ENCODE measurements at regions not wholly inside any gene's neighbourhood (a gene's known extent, or its start where the extent isn't known, plus 50 kb on each side); places are given as distances from the start of the nearest gene placed in this dataset.

DNA sequence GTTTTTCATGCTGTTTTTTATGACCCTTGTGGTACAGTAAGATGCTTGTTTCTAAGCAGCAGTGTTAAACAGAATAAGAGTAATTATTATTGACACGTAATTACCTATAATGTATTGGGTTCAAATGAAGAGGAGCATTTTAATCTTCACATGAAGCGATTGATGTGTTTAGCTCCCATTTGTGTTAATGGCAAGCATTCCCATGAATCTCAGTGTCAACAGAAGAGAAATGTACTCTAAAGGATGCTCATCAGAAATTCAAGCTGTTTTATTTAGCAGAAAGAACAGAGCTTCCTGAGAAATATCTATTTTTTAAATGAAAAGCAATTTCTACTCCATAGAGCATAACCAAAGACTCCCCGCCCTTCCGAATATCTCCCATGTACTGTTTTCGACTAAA, 341.3 kb upstream of the LINC00305 start:
- ChIA-PET CTCF (ENCODE audit: partially characterized antibody) (no interaction called here), POLR2A (ENCODE audit: partially characterized antibody) (no interaction called here)
- intact Hi-C loops (cut with micrococcal nuclease), result no loop called here
- Histone ChIP-seq H3K9me3 (ENCODE audit: control insufficient read depth in 1 of 2, low read length in 2 of 2) (no peaks in the 10 kb centered on the region), H3K4me3 (ENCODE audit: low read length in 2 of 2) (no peak overlapping the region), H3K36me3 (ENCODE audit: insufficient read depth, low read length) (no peaks in the 10 kb centered on the region), H3K27me3 (ENCODE audit: insufficient read depth, low read length) (no peaks in the 10 kb centered on the region), H3K27ac (ENCODE audit: low read depth, low read length) (no peak overlapping the region), H3K4me1 (ENCODE audit: insufficient read depth, low read length) (no peaks in the 10 kb centered on the region)
- Mint-ChIP-seq H3K4me1 (no peaks in the 10 kb centered on the region), H3K27me3 (no peaks in the 10 kb centered on the region), H3K27ac (no peak overlapping the region), H3K36me3 (no peaks in the 10 kb centered on the region), H3K4me3 (no peak overlapping the region), H3K9me3 (peaks cover 0 to 6% (median 2%) of the 10 kb centered on the region in 8 donors)
- no peak for DNase-seq

DNA sequence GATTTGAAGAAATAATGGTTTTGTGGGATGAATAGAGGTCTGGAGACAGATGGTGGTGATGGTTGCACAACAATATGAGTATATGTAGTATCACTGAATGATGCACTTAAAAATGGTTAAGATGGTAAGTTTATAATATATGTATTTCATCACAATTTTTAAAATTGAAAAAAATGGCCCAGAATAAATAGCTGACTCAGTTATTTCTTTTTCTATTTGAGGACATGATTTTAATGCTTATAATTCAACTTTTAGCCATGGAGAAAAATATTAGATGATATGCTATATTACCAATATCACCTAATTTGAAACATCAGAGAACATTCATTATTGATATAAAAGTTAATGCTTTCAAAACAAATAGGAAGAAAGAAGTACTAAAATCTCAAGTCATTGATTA, 339.8 kb upstream of the LINC00305 start:
- intact Hi-C loops (cut with micrococcal nuclease), result no loop called here
- Histone ChIP-seq H3K27ac (ENCODE audit: low read depth, low read length) (no peak overlapping the region), H3K4me1 (ENCODE audit: insufficient read depth, low read length) (no peaks in the 10 kb centered on the region), H3K36me3 (ENCODE audit: insufficient read depth, low read length) (no peaks in the 10 kb centered on the region), H3K27me3 (ENCODE audit: insufficient read depth, low read length) (no peaks in the 10 kb centered on the region), H3K9me3 (ENCODE audit: control insufficient read depth in 1 of 2, low read length in 2 of 2) (no peaks in the 10 kb centered on the region), H3K4me3 (ENCODE audit: low read length in 2 of 2) (no peak overlapping the region)
- Mint-ChIP-seq H3K9me3 (peaks cover 0 to 5% (median 3%) of the 10 kb centered on the region in 8 donors), H3K27ac (no peak overlapping the region), H3K27me3 (no peaks in the 10 kb centered on the region), H3K4me3 (no peak overlapping the region), H3K4me1 (no peaks in the 10 kb centered on the region), H3K36me3 (no peaks in the 10 kb centered on the region)
- ChIA-PET CTCF (ENCODE audit: partially characterized antibody) (no interaction called here), POLR2A (ENCODE audit: partially characterized antibody) (no interaction called here)
- DNase-seq, result no peak

DNA sequence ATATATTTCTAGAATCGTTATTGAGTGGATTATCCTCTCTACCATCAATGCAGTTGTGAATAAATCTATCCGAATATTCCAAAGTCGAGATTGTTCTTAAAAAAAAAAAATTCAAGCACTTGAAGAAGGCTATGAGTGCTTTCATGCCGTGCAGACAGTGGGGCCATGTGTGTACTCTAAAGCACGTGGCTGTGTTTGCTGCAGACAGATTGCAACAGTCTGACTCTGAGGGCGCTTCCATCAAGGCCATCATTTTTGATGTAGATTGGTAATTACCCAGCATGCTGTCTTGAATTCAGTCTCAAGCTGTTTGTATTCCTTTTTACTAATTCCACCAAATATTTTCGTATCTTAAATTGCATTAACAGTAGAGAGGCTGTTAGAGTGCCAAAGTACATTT, 325.9 kb upstream of the LINC00305 start:
- H3K36me3 ChIP-seq (ENCODE audit: insufficient read depth, low read length), result no peaks in the 10 kb centered on the region
- H3K27ac Mint-ChIP-seq, result no peak overlapping the region
- no peaks in the 10 kb centered on the region for H3K9me3 ChIP-seq (ENCODE audit: control insufficient read depth in 1 of 2, low read length in 2 of 2)
- no peaks in the 10 kb centered on the region for H3K4me1 ChIP-seq (ENCODE audit: insufficient read depth, low read length)
- no peaks in the 10 kb centered on the region for H3K36me3 Mint-ChIP-seq
- CTCF ChIA-PET (ENCODE audit: partially characterized antibody), result no interaction called here
- H3K9me3 Mint-ChIP-seq, result peaks cover 0 to 7% (median 3%) of the 10 kb centered on the region in 8 donors
- no peak overlapping the region for H3K27ac ChIP-seq (ENCODE audit: low read depth, low read length)
- intact Hi-C loops (cut with micrococcal nuclease), result no loop called here
- H3K4me1 Mint-ChIP-seq, result no peaks in the 10 kb centered on the region
- no peak for DNase-seq
- no peak overlapping the region for H3K4me3 Mint-ChIP-seq
- POLR2A ChIA-PET (ENCODE audit: partially characterized antibody), result no interaction called here
- H3K27me3 Mint-ChIP-seq, result no peaks in the 10 kb centered on the region
- no peak overlapping the region for H3K4me3 ChIP-seq (ENCODE audit: low read length in 2 of 2)
- H3K27me3 ChIP-seq (ENCODE audit: insufficient read depth, low read length), result no peaks in the 10 kb centered on the region

DNA sequence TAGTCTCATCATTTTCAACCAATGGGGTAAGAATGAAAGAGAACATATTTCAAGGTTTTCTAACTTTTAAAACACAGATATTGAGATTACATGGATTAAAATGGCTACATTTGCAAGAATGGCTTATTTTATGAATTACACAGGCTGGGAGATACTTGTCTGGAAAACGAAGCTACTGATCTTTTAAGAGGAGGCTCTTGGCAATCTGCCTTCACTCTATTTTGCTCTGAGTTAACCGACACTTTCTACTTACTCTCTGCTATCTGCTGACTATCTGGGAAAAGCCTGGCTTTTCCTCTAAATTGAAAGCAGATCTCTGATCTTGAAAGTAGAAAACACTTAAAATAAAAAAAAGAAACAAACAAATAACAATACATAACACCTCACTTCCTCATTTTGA, 325.4 kb upstream of the LINC00305 start:
- Mint-ChIP-seq H3K4me3 (no peak overlapping the region), H3K36me3 (no peaks in the 10 kb centered on the region), H3K27ac (no peak overlapping the region), H3K27me3 (no peaks in the 10 kb centered on the region), H3K4me1 (no peaks in the 10 kb centered on the region), H3K9me3 (peaks cover 0 to 7% (median 4%) of the 10 kb centered on the region in 8 donors)
- CTCF ChIA-PET (ENCODE audit: partially characterized antibody), result no interaction called here
- no peaks in the 10 kb centered on the region for H3K27me3 ChIP-seq (ENCODE audit: insufficient read depth, low read length)
- no peaks in the 10 kb centered on the region for H3K9me3 ChIP-seq (ENCODE audit: control insufficient read depth in 1 of 2, low read length in 2 of 2)
- intact Hi-C loops (cut with micrococcal nuclease), result no loop called here
- no peaks in the 10 kb centered on the region for H3K36me3 ChIP-seq (ENCODE audit: insufficient read depth, low read length)
- no peak overlapping the region for H3K27ac ChIP-seq (ENCODE audit: low read depth, low read length)
- DNase-seq, result no peak
- H3K4me1 ChIP-seq (ENCODE audit: insufficient read depth, low read length), result no peaks in the 10 kb centered on the region
- POLR2A ChIA-PET (ENCODE audit: partially characterized antibody), result no interaction called here
- no peak overlapping the region for H3K4me3 ChIP-seq (ENCODE audit: low read length in 2 of 2)

DNA sequence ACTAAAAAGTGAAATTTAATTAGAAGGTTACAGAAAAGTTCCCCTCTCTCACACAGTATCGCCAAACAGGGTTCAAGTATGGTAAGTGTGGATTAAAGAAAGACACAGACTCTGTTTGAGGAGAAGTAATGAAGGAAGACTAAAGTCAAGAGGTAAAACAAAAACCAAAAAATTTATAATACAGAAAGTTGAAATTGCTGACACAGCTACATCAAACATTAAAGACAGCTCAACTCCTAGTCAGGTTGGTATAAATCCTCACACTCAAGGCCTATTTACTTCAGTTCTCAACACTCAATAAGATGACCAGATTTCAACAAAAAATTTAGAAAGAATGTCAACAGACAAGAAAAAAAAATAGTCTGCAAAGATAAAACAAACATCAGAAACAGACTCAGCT, 300.5 kb upstream of the LINC00305 start:
- DNase-seq, result no peak
- no peak overlapping the region for H3K4me3 ChIP-seq (ENCODE audit: low read length in 2 of 2)
- Mint-ChIP-seq H3K9me3 (peaks cover 0 to 18% (median 6%) of the 10 kb centered on the region in 8 donors), H3K4me1 (no peaks in the 10 kb centered on the region), H3K36me3 (no peaks in the 10 kb centered on the region), H3K4me3 (no peak overlapping the region), H3K27ac (no peak overlapping the region), H3K27me3 (no peaks in the 10 kb centered on the region)
- intact Hi-C loops (cut with micrococcal nuclease), result no loop called here
- H3K27me3 ChIP-seq (ENCODE audit: insufficient read depth, low read length), result no peaks in the 10 kb centered on the region
- H3K9me3 ChIP-seq (ENCODE audit: control insufficient read depth in 1 of 2, low read length in 2 of 2), result no peaks in the 10 kb centered on the region
- H3K27ac ChIP-seq (ENCODE audit: low read depth, low read length), result no peak overlapping the region
- ChIA-PET CTCF (ENCODE audit: partially characterized antibody) (no interaction called here), POLR2A (ENCODE audit: partially characterized antibody) (no interaction called here)
- no peaks in the 10 kb centered on the region for H3K36me3 ChIP-seq (ENCODE audit: insufficient read depth, low read length)
- H3K4me1 ChIP-seq (ENCODE audit: insufficient read depth, low read length), result no peaks in the 10 kb centered on the region

DNA sequence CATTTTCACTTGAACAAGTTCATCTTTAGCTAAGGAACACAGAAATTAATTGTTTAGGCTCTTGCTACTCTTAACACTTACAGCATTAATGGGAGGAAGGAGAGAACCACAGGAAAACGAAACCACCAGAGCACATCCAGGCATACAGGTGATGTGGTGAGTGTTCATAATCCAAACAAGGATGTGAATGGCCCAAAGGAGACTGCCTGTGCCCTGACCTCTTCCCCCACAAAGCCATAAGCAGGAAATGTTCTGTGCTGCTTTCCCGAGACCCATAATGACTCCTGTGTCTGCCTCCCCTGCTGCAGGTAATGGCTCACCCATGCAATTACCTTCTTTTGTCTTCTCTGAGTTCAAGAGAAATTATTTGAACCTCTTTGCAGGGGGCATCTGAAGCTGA, 295.9 kb upstream of the LINC00305 start:
- ChIA-PET CTCF (ENCODE audit: partially characterized antibody) (no interaction called here), POLR2A (ENCODE audit: partially characterized antibody) (no interaction called here)
- no peak overlapping the region for H3K4me3 Mint-ChIP-seq
- H3K4me1 Mint-ChIP-seq, result no peaks in the 10 kb centered on the region
- no peak for DNase-seq
- H3K27me3 ChIP-seq (ENCODE audit: insufficient read depth, low read length), result no peaks in the 10 kb centered on the region
- H3K27ac Mint-ChIP-seq, result no peak overlapping the region
- no peak overlapping the region for H3K27ac ChIP-seq (ENCODE audit: low read depth, low read length)
- H3K9me3 ChIP-seq (ENCODE audit: control insufficient read depth in 1 of 2, low read length in 2 of 2), result no peaks in the 10 kb centered on the region
- H3K36me3 Mint-ChIP-seq, result no peaks in the 10 kb centered on the region
- H3K4me3 ChIP-seq (ENCODE audit: low read length in 2 of 2), result no peak overlapping the region
- H3K4me1 ChIP-seq (ENCODE audit: insufficient read depth, low read length), result no peaks in the 10 kb centered on the region
- H3K36me3 ChIP-seq (ENCODE audit: insufficient read depth, low read length), result no peaks in the 10 kb centered on the region
- peaks cover 1 to 23% (median 7%) of the 10 kb centered on the region in 8 donors for H3K9me3 Mint-ChIP-seq
- intact Hi-C loops (cut with micrococcal nuclease), result no loop called here
- no peaks in the 10 kb centered on the region for H3K27me3 Mint-ChIP-seq

DNA sequence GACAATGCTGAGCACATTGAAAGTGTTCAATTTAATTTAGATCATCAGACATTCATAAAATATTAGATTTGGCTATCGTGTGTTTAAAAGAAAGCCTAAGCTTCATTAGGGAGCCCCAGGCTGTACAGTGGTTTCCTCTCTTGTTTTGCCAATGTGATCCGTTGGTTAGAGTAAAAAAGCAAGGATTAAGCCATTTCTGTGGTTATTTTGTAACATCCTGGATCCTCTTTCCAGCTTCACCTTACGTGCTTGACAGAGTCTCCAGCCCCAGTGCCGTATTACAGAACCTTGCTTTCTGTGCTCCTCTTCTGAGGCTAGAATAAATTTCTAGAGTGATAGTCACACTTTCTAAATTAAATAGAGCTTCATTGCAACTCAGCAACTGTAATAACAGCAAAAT, 289.3 kb upstream of the LINC00305 start:
- CTCF ChIA-PET (ENCODE audit: partially characterized antibody), result no interaction called here
- no peak for DNase-seq
- Mint-ChIP-seq H3K4me1 (no peaks in the 10 kb centered on the region), H3K27me3 (no peaks in the 10 kb centered on the region), H3K27ac (no peak overlapping the region), H3K4me3 (no peak overlapping the region), H3K9me3 (peaks cover 0 to 24% (median 16%) of the 10 kb centered on the region in 8 donors), H3K36me3 (no peaks in the 10 kb centered on the region)
- no peak overlapping the region for H3K4me3 ChIP-seq (ENCODE audit: low read length in 2 of 2)
- intact Hi-C loops (cut with micrococcal nuclease), result no loop called here
- no peaks in the 10 kb centered on the region for H3K4me1 ChIP-seq (ENCODE audit: insufficient read depth, low read length)
- POLR2A ChIA-PET (ENCODE audit: partially characterized antibody), result no interaction called here
- no peaks in the 10 kb centered on the region for H3K36me3 ChIP-seq (ENCODE audit: insufficient read depth, low read length)
- H3K9me3 ChIP-seq (ENCODE audit: control insufficient read depth in 1 of 2, low read length in 2 of 2), result no peaks in the 10 kb centered on the region
- no peak overlapping the region for H3K27ac ChIP-seq (ENCODE audit: low read depth, low read length)
- no peaks in the 10 kb centered on the region for H3K27me3 ChIP-seq (ENCODE audit: insufficient read depth, low read length)

DNA sequence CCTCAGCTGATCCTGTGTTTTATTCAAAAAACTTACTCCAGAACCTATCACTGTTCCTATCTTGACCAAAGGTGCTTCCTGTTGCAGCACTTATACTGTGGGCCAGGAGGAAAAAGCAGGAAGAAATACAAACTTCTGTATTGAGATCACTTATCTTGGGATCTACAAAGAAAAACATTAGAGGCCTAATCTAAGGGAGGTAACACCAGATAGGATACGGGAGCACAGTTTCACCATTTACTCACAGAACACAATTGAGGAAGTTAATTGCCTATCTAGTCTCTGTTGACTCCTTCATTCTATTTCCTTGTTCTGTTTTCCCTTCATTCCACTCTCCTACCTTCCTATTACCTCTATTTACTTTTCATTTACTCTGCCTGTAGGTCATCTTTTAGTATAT, 287.2 kb upstream of the LINC00305 start:
- no peak for DNase-seq
- Histone ChIP-seq H3K4me3 (ENCODE audit: low read length in 2 of 2) (no peak overlapping the region), H3K27ac (ENCODE audit: low read depth, low read length) (no peak overlapping the region), H3K9me3 (ENCODE audit: control insufficient read depth in 1 of 2, low read length in 2 of 2) (no peaks in the 10 kb centered on the region), H3K27me3 (ENCODE audit: insufficient read depth, low read length) (no peaks in the 10 kb centered on the region), H3K36me3 (ENCODE audit: insufficient read depth, low read length) (no peaks in the 10 kb centered on the region), H3K4me1 (ENCODE audit: insufficient read depth, low read length) (no peaks in the 10 kb centered on the region)
- intact Hi-C loops (cut with micrococcal nuclease), result no loop called here
- ChIA-PET POLR2A (ENCODE audit: partially characterized antibody) (no interaction called here), CTCF (ENCODE audit: partially characterized antibody) (no interaction called here)
- Mint-ChIP-seq H3K36me3 (no peaks in the 10 kb centered on the region), H3K9me3 (peaks cover 0 to 27% (median 16%) of the 10 kb centered on the region in 8 donors), H3K4me3 (no peak overlapping the region), H3K4me1 (no peaks in the 10 kb centered on the region), H3K27me3 (no peaks in the 10 kb centered on the region), H3K27ac (no peak overlapping the region)
